GM18502 (cell line): ENCODE measurements at regions not wholly inside any gene's neighbourhood (a gene's known extent, or its start where the extent isn't known, plus 50 kb on each side); places are given as distances from the start of the nearest gene placed in this dataset.
"Not testable (repeated sequence)": the region's sequence is repeated elsewhere in the genome, so short reads cannot be mapped to it uniquely, and the experiment has no call there.

Source experiments
- ATAC-seq: cut with Tn5 transposase; IDR thresholded peaks from one replicate; pipeline ENCODE4 v1.9.1; 2021; ENCODE audit warnings: mild to moderate bottlenecking; ENCODE audit not compliant: unreplicated experiment, poor library complexity

GRCh38 chr7:132030883-132031282 is 474.5 kb upstream of the PODXL start:
- no peak for ATAC-seq

GRCh38 chr7:132030086-132030568 is 473.7 kb upstream of the PODXL start:
- no peak for ATAC-seq

GRCh38 chr7:132029369-132030085 is 473.1 kb upstream of the PODXL start:
- ATAC-seq = no peak

- ATAC-seq = no peak
Measured at GRCh38 chr7:132028144-132028920, 471.9 kb upstream of the PODXL start.

GRCh38 chr7:132024290-132024689 is 467.9 kb upstream of the PODXL start:
- no peak for ATAC-seq

GRCh38 chr7:132023466-132023865 is 467.0 kb upstream of the PODXL start:
- no peak for ATAC-seq

GRCh38 chr7:132022188-132022587 is 465.8 kb upstream of the PODXL start:
- ATAC-seq = no peak

GRCh38 chr7:132019703-132020102 is 463.3 kb upstream of the PODXL start:
- ATAC-seq = no peak

- no peak for ATAC-seq
Measured at GRCh38 chr7:132009778-132010177, 453.4 kb upstream of the PODXL start.

- no peak for ATAC-seq
Measured at GRCh38 chr7:132004529-132004928, 448.1 kb upstream of the PODXL start.

- ATAC-seq = no peak
Measured at GRCh38 chr7:132002343-132002968, 446.0 kb upstream of the PODXL start.

- no peak for ATAC-seq
Measured at GRCh38 chr7:132001146-132001545, 444.7 kb upstream of the PODXL start.

- no peak for ATAC-seq
Measured at GRCh38 chr7:131999193-131999592, 442.8 kb upstream of the PODXL start.

- ATAC-seq = no peak
Measured at GRCh38 chr7:131995324-131995723, 438.9 kb upstream of the PODXL start.

GRCh38 chr7:131981069-131981468 is 424.6 kb upstream of the PODXL start:
- ATAC-seq = not testable (repeated sequence)

GRCh38 chr7:131978118-131978517 is 421.7 kb upstream of the PODXL start:
- not testable (repeated sequence) for ATAC-seq

- ATAC-seq = no peak
Measured at GRCh38 chr7:131976411-131976810, 420.0 kb upstream of the PODXL start.

GRCh38 chr7:131974671-131975070 is 418.2 kb upstream of the PODXL start:
- ATAC-seq = no peak

GRCh38 chr7:131972251-131972650 is 415.8 kb upstream of the PODXL start:
- no peak for ATAC-seq

GRCh38 chr7:131970602-131971001 is 414.2 kb upstream of the PODXL start:
- no peak for ATAC-seq

GRCh38 chr7:131969560-131969959 is 413.1 kb upstream of the PODXL start:
- ATAC-seq = no peak
